ENCODE measurements at regions not wholly inside any gene's neighbourhood (a gene's known extent, or its start where the extent isn't known, plus 50 kb on each side); places are given as distances from the start of the nearest gene placed in this dataset.

DNA sequence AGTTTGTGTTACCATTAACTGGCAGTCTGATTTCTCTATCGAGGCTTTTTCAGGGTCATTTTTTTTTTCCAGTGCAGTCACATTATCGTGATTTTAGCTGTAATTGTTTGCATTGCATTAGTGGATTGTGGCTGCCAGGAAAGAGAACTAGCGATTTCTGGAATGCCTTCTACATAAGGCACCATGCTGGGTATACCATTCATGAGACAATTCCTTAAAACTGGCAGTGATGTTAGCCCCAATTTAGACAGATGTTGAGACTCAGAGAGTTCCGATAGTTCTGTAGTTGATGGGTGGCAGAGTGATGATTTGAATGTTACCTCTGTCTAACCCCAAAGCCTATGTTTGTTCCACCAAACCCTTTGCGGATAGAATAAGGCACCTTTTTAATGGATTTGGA is 175.4 kb upstream of the TENM3 start:
- no peak for DNase-seq

GRCh38 chr4:182068920-182069319 is 174.3 kb upstream of the TENM3 start:
- DNase-seq: no peak

DNA sequence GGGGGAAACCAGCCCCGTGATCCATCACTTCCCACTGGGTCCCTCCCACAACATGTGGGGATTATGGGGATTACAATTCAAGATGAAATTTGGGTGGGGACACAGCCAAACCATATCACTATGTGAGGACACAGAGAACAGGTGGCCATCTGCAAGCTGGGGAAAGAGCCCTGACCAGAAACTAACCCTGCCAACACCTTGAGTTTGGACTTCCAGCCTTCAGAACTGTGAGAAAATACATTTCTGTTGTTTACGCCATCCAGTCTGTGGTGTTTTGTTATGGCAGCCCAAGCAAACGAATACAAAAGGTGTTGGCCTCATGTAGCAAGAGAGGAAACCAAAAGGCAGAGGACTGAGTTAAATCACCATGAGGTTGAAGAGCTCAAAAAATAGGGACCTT is 169.9 kb upstream of the TENM3 start:
- no peak for DNase-seq

- no peak for DNase-seq
Measured at GRCh38 chr4:182074139-182074538, 169.1 kb upstream of the TENM3 start.

- no peak for DNase-seq
Measured at GRCh38 chr4:182074810-182075209, 168.4 kb upstream of the TENM3 start.

GRCh38 chr4:182082910-182083309 is 160.3 kb upstream of the TENM3 start:
- DNase-seq: no peak

DNA sequence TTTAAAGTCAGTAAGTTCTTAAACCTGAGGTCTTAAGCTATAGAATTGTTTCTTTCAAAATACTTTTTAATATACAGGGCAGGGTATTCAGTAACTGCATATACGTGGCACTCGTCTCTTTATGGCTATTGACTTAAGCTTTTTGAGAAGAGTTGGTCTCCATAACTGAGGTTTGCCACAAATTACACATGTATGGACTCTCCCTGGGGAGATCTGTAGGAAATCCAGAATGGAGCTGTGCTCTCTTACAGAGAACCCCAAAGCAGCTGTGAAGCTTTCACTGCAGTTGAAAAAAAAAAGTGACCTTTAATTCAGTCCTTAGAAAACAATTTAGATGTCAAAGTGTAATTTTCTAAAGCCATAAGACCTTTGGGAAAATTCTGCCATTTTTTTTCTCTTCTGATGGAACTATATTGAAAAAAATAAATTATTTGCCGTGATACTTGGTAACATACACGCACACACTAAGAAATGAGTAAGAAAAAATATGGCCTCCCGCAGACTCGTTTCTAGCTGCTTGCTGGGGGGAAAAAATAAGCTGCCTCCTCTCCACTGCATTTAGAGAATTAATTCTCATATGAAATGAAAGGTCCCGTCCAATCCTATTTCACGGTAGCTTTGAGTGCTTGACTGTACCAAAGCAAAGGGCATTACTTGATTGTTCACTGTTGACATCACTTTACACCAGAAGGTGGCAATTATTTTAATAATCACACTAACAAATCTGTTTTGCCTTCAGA is 159.4 kb upstream of the TENM3 start:
- peak; percentile 13 for DNase-seq

- DNase-seq: peak; percentile 88
Measured at GRCh38 chr4:182085051-182085480, 158.1 kb upstream of the TENM3 start.

- no peak for DNase-seq
Measured at GRCh38 chr4:182089326-182089725, 153.9 kb upstream of the TENM3 start.

DNA sequence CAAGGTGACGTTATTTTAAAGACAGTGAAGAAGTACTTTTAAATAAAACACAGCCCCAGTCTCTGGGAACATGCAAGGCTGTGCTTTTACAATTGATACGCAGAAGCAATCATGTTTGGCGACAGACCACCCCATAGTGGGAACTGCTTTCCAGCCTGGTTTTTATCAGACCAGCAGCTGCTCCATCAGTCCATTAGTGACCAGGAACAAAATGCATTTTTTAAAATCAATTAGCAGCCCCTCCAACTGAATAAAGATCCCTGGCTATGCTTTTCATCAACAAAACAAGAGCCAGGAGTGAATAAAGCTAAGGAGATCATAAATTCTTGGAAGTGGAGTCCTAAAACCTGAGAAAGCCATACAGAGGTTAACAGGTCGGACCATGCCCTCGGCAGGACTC is 153.0 kb upstream of the TENM3 start:
- no peak for DNase-seq

DNA sequence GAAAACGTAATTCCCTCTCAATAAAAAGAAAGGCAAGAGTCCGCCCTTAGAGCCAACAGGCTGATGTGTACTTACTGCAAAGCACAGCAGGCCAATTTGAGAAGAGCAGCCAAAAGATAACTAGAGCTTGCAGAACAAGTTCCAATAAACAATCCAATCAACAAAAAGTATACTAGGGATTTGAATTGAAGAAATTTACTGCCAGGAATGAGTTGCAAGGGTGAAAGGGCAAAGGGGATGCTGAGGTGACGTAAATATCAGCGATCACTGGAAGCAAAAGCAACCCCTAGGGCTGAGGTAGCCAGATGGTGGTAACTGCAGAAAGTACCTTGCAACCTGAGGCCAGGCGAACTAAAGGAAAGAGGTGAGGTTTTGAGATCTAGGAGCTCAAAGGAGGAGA is 152.1 kb upstream of the TENM3 start:
- DNase-seq: no peak

GRCh38 chr4:182093431-182093831 is 149.8 kb upstream of the TENM3 start:
- DNase-seq: peak; percentile 33

DNA sequence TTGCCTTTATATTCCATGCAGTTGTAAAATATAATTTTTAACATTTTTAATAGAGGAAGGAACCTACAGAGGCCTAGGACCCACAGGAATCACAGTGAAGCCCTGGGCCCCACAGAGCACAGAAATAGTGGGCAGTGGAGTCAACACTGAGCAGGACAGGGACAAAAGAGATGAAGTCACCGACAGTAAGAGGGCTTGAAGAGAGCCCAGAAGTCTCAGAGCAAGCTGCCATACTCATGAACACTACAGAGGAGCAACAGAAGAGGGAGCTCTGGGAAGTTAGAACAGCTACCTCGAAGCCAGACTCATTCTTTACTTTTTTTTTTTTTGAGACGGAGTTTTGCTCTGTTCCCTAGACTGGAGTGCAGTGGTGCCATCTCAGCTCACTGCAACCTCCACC is 149.3 kb upstream of the TENM3 start:
- no peak for DNase-seq

- DNase-seq: no peak
Measured at GRCh38 chr4:182101618-182102017, 141.6 kb upstream of the TENM3 start.

- no peak for DNase-seq
Measured at GRCh38 chr4:182102576-182102975, 140.6 kb upstream of the TENM3 start.

GRCh38 chr4:182103614-182104319 is 139.4 kb upstream of the TENM3 start:
- DNase-seq: no peak

GRCh38 chr4:182105416-182105815 is 137.8 kb upstream of the TENM3 start:
- DNase-seq: no peak

DNA sequence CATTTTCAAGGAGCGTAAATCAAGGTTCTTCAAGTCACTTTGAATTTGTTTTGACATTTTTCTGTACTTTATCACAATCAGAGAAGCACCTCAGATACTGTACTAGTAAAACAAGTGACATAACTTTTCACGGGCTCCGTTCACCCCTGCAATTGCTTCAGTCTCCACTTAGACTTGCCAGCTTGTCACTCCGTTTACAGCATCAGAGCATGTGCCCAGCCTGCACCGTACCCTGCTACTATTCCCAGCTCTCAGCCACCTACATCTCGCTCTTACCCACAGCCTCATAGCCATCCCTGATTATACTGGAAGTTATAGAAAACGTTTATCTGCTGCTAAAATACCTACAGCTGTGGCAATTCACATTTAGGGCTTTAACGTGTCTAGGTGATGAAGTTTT is 135.3 kb upstream of the TENM3 start:
- no peak for DNase-seq

- no peak for DNase-seq
Measured at GRCh38 chr4:182111586-182111985, 131.6 kb upstream of the TENM3 start.

DNA sequence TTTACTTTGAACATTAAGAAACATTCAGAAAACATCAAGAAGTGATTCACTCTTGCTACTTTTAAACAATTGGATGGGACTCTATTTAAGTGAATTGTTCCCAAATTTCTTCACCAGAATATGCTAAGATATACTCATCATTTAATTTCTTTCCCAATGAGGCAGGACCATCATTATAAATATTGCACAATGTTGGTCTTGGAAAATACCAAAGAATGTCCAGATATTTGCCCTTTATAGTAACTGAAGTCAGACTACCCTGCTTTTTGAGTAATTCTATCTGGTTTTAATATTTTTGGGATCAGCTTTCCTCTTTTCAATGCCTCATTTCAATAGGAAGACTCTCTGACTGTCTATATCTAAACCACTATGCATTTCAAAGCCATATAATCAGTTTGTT is 129.4 kb upstream of the TENM3 start:
- peak; percentile 58 for DNase-seq

GRCh38 chr4:182124359-182124758 is 118.8 kb upstream of the TENM3 start:
- no peak for DNase-seq

DNA sequence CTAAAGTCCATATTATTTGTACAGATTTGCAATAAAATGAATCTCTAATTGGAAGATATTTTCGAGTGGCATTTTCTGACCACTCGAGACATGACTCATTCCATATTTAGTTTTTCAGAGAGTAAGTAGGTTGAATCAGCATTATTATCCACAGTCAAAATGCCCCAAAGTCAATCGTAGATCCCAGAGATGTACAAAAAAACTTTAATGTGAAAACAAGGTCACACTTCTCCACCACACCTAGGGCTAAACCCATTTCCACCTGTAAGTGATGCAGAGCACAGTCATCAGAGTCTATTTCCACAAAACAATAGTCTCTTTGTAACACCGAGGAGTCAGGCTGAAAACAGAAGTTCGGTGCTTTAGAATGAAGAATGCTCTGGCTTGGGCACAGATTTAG is 117.1 kb upstream of the TENM3 start:
- no peak for DNase-seq

GRCh38 chr4:182126603-182127002 is 116.6 kb upstream of the TENM3 start:
- peak; percentile 49 for DNase-seq

GRCh38 chr4:182133033-182133432 is 110.2 kb upstream of the TENM3 start:
- DNase-seq: no peak
